Suprapubic skin (tissue), 4 donors: ENCODE measurements at regions not wholly inside any gene's neighbourhood (a gene's known extent, or its start where the extent isn't known, plus 50 kb on each side); places are given as distances from the start of the nearest gene placed in this dataset.

ENCODE experiments used
- DNase-seq, 2 donors: peaks; one replicate each; pipeline ENCODE4 v3.0.0-alpha.2; 2019; ENCODE audit warnings: low spot score in 2 of 2
- H3K27ac ChIP-seq: fragments of 200-600 bp; sonication (generic); one replicate; pipeline ENCODE4 v1.5.1; 2019
- H3K27me3 ChIP-seq: fragments of 200-600 bp; sonication (generic); one replicate; pipeline ENCODE4 v1.5.1; 2019
- H3K36me3 ChIP-seq: fragments of 200-600 bp; sonication (generic); one replicate; pipeline ENCODE4 v1.5.1; 2019
- H3K4me1 ChIP-seq: fragments of 200-600 bp; sonication (generic); one replicate; pipeline ENCODE4 v1.5.1; 2019
- H3K4me3 ChIP-seq: fragments of 200-600 bp; sonication (generic); one replicate; pipeline ENCODE4 v1.5.1; 2019; ENCODE audit warnings: mild to moderate bottlenecking
- H3K9me3 ChIP-seq: fragments of 200-600 bp; sonication (generic); one replicate; pipeline ENCODE4 v1.5.1; 2019
- EP300 ChIP-seq: sonication (generic); formaldehyde crosslinking; IDR thresholded peaks from one replicate; pipeline ENCODE4 v1.6.1; 2017; ENCODE audit warnings: antibody characterized with exemption
- POLR2A ChIP-seq, 2 donors: fragments of 450-650 bp; IDR thresholded peaks; one replicate each; pipeline ENCODE4 v1.6.1; 2017; ENCODE audit warnings: antibody characterized with exemption in 2 of 2, mild to moderate bottlenecking in 2 of 2, moderate library complexity in 2 of 2
- POLR2AphosphoS5 ChIP-seq, 3 donors: sonication (generic); formaldehyde crosslinking; IDR thresholded peaks; one replicate each; pipeline ENCODE4 v1.6.1; 2017; ENCODE audit warnings: antibody characterized with exemption in 3 of 3
- WGBS: methylation state at CpG from one replicate; pipeline ENCODE4 v1.1.5; 2018; 5-methylcytosine and 5-hydroxymethylcytosine counted together
- TF ChIP-seq, protein P1 (sequence below), 2 donors: fragments of 200-600 bp in 1 of 2; fragments of 450-650 bp in 1 of 2; sonication (generic) in 1 of 2; IDR thresholded peaks; one replicate each; pipeline ENCODE4 v1.5.1; 2016 to 2019; ENCODE audit warnings: antibody characterized with exemption in 2 of 2, mild to moderate bottlenecking in 1 of 2, moderate library complexity in 1 of 2

DNA sequence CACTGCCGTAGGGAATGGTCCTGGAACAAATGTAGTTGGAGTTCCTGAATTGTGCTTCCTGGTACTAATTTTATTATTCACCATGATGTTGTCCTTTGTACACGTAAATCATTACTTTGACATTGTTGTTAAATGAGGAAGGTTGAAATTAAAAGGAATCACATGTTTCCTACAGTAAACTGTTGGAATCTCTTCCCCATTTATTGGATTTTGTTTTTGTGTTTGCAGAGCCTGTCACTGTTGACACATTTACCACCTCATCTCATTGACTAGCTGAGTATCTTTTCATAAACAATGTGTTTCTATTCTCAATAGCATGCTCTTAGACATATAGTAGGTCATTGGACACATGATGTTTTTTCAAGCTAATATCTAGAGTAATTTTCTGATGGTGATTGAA is 1012.5 kb downstream of the NR2F1-AS1 start:
- Histone ChIP-seq H3K4me3 (no peak overlapping the region), H3K4me1 (no peaks in the 10 kb centered on the region), H3K27ac (no peak overlapping the region), H3K27me3 (no peaks in the 10 kb centered on the region), H3K36me3 (no peaks in the 10 kb centered on the region), H3K9me3 (no peaks in the 10 kb centered on the region)
- no peak for DNase-seq
- TF ChIP-seq, protein P1, sequence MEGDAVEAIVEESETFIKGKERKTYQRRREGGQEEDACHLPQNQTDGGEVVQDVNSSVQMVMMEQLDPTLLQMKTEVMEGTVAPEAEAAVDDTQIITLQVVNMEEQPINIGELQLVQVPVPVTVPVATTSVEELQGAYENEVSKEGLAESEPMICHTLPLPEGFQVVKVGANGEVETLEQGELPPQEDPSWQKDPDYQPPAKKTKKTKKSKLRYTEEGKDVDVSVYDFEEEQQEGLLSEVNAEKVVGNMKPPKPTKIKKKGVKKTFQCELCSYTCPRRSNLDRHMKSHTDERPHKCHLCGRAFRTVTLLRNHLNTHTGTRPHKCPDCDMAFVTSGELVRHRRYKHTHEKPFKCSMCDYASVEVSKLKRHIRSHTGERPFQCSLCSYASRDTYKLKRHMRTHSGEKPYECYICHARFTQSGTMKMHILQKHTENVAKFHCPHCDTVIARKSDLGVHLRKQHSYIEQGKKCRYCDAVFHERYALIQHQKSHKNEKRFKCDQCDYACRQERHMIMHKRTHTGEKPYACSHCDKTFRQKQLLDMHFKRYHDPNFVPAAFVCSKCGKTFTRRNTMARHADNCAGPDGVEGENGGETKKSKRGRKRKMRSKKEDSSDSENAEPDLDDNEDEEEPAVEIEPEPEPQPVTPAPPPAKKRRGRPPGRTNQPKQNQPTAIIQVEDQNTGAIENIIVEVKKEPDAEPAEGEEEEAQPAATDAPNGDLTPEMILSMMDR (IDR thresholded peaks at IDR 0.05), result no peak
- TF ChIP-seq POLR2A (IDR thresholded peaks at IDR 0.05), result no peak
- TF ChIP-seq POLR2AphosphoS5 (IDR thresholded peaks at IDR 0.05), result no peak
- no peak for TF ChIP-seq EP300
- 63% methylated on average over 2 of the region's 2 CpGs for WGBS

DNA sequence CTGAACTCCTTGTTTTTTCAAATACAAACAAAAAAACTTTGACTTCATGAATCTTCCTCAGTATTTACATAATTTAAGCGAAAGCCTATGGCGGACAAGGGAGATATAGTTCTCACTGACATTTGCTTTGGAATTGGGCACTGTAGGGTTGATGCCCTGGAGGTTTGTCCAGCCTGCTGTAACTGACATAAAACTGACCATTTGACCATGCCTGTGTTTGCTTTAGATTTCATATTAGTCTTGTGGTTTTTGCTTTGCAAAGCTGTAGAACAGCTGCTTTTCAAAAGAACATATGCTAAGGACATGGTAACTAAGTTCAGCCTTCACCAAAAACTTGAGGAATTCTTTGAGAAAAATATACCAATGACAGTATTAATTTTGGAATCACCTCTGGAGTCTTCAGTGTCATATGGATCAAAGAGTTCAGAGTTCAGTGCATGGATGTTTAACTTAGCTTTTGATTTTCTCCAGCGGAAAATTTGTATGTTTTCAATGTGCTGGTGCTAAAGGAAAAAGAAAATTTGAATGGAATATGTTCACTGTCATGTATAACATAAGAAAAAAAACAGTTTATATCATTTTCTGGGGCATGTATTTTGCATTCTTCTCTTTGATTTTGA is 1013.1 kb downstream of the NR2F1-AS1 start:
- no peak for DNase-seq
- TF ChIP-seq, protein P1 (IDR thresholded peaks at IDR 0.05), result no peak
- TF ChIP-seq POLR2AphosphoS5 (IDR thresholded peaks at IDR 0.05), result no peak
- Histone ChIP-seq H3K4me1 (no peaks in the 10 kb centered on the region), H3K9me3 (no peaks in the 10 kb centered on the region), H3K36me3 (no peaks in the 10 kb centered on the region), H3K27me3 (no peaks in the 10 kb centered on the region), H3K4me3 (no peak overlapping the region), H3K27ac (no peak overlapping the region)
- WGBS, result 96% methylated on average over 3 of the region's 3 CpGs

DNA sequence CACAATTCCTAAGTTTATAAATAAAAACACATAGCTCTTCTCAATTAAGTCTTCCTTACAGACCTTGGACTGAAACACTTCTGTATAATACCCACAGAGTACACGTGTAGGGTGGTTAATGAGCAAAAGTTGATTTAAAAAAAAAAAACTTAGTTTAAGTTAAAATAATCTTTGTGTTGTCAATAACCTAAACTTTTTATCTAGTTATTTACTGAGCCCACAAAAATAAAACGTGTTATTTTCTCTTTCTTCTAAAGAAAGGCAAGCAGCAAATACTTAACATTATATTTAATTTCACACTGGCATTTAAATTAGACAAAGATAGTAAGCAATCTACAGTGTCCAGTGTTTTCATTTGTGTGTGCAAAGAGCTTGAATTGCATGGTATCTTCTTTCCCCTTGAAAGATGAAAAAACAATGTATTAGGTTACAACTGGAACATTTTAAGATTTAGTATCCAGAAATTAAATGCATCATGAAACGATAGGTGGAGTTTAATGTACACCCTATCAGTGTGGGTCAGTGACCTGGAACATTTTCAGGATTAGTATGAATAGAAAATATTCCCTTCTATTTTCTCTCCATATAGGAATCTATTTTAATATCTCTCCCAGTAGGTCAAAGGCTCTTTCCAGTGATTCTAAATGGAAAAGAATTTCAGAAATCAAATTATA is 1014.8 kb downstream of the NR2F1-AS1 start:
- WGBS, result 61% methylated on average over 3 of the region's 3 CpGs
- no peak for DNase-seq
- Histone ChIP-seq H3K27ac (no peak overlapping the region), H3K4me3 (no peak overlapping the region), H3K36me3 (no peaks in the 10 kb centered on the region), H3K27me3 (no peaks in the 10 kb centered on the region), H3K9me3 (no peaks in the 10 kb centered on the region), H3K4me1 (no peaks in the 10 kb centered on the region)
- TF ChIP-seq EP300 (no peak), POLR2A (IDR thresholded peaks at IDR 0.05) (no peak), POLR2AphosphoS5 (IDR thresholded peaks at IDR 0.05) (no peak)
- TF ChIP-seq, protein P1 (IDR thresholded peaks at IDR 0.05), result no peak

DNA sequence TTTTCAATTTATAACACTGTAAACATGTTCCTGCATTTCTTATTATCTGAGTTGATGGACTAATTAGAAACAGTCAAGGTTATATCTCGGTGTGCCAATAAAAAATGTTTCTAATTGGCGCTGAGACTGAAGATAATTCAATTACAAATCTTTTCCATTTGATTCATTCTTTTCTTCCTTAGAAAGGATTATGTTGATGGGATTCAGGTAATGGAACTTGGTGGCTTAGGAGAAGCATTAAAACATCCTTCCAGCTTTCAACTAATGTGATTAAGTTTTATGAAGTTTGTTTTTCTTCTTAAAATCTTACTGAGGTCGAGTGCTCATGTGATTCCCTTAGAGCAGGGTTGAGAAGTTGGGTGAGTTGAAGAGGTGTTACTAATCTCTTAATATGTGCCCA is 1015.3 kb downstream of the NR2F1-AS1 start:
- Histone ChIP-seq H3K36me3 (no peaks in the 10 kb centered on the region), H3K27ac (no peak overlapping the region), H3K27me3 (no peaks in the 10 kb centered on the region), H3K4me3 (no peak overlapping the region), H3K4me1 (no peaks in the 10 kb centered on the region), H3K9me3 (no peaks in the 10 kb centered on the region)
- WGBS, result 61% methylated on average over 3 of the region's 3 CpGs
- TF ChIP-seq POLR2A (IDR thresholded peaks at IDR 0.05) (no peak), EP300 (no peak), POLR2AphosphoS5 (IDR thresholded peaks at IDR 0.05) (no peak)
- TF ChIP-seq, protein P1 (IDR thresholded peaks at IDR 0.05), result no peak
- no peak for DNase-seq

DNA sequence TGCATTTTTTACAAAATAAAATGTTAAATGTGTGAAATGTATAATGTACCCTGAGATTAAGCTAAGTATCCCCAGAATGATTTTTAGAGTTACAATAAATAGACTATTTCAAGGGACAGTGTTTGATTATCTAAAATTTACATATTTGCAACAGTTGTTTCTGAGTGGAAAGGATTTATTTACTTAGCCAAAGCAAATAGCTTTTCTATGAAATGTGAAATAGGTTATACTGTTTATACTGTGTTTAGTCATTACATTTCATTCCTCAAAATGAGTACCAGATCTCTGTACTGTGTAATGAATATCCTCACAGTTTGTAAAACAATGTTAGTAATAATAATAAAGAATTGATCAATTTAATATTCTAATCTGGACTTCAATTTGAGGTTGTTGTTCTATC is 1019.0 kb downstream of the NR2F1-AS1 start:
- Histone ChIP-seq H3K27me3 (no peaks in the 10 kb centered on the region), H3K4me1 (no peaks in the 10 kb centered on the region), H3K36me3 (no peaks in the 10 kb centered on the region), H3K4me3 (no peak overlapping the region), H3K27ac (no peak overlapping the region), H3K9me3 (no peaks in the 10 kb centered on the region)
- TF ChIP-seq POLR2A (IDR thresholded peaks at IDR 0.05), result no peak
- TF ChIP-seq, protein P1 (IDR thresholded peaks at IDR 0.05), result no peak
- TF ChIP-seq POLR2AphosphoS5 (IDR thresholded peaks at IDR 0.05), result no peak
- TF ChIP-seq EP300, result no peak
- no peak for DNase-seq
